Nephron (organoid): ENCODE measurements at regions not wholly inside any gene's neighbourhood (a gene's known extent, or its start where the extent isn't known, plus 50 kb on each side); places are given as distances from the start of the nearest gene placed in this dataset.

Source experiments
- H3K27ac Mint-ChIP-seq, 3 experiments: 2 replicates each; pipeline ENCODE4 v1.8.0; 2020; ENCODE audit warnings: mixed read lengths in 3 of 3, mild to moderate bottlenecking in 2 of 3, moderate library complexity in 1 of 3
- H3K27me3 Mint-ChIP-seq: 2 replicates; pipeline ENCODE4 v1.8.0; 2021; ENCODE audit warnings: low read depth, mild to moderate bottlenecking, moderate library complexity, mixed read lengths
- H3K36me3 Mint-ChIP-seq: 2 replicates; pipeline ENCODE4 v1.8.0; 2020; ENCODE audit warnings: low read depth, mixed read lengths
- H3K4me1 Mint-ChIP-seq: 2 replicates; pipeline ENCODE4 v1.8.0; 2020; ENCODE audit warnings: mixed read lengths
- H3K4me3 Mint-ChIP-seq, 3 experiments: 2 replicates each; pipeline ENCODE4 v1.8.0; 2020; ENCODE audit warnings: mild to moderate bottlenecking in 3 of 3, mixed read lengths in 3 of 3, moderate library complexity in 2 of 3
- H3K9me3 Mint-ChIP-seq: 2 replicates; pipeline ENCODE4 v1.8.0; 2020; ENCODE audit warnings: mixed read lengths
- TF ChIP-seq, protein P1 (sequence below), 3 experiments: fragments of 200-600 bp; sonication (generic); IDR thresholded peaks; one replicate each; pipeline ENCODE4 v1.5.0; 2021; ENCODE audit warnings: antibody characterized with exemption in 3 of 3; ENCODE audit not compliant: unreplicated experiment in 3 of 3

DNA sequence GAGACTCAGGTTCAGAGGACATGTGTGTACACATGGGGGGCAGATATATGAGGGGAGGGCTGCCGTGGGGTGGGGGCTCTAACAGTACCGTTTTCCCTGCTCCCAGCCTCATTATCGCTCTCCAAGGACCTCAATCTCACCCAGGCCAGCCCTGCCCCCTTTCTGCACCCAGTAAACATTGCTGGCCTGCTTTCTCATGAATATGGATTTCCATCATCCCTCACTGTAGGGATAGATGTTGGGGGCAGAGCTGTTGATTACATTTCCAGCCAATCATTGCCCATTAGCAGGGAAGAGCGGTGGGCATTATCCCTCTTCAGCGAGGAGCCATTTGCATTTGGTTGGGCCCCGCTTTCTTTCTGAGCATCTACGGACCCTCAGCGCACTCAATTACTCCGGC lies 273.8 kb downstream of the RPS6KC1 start:
- no peaks in the 10 kb centered on the region for H3K9me3 Mint-ChIP-seq
- H3K36me3 Mint-ChIP-seq: no peaks in the 10 kb centered on the region
- TF ChIP-seq, protein P1, sequence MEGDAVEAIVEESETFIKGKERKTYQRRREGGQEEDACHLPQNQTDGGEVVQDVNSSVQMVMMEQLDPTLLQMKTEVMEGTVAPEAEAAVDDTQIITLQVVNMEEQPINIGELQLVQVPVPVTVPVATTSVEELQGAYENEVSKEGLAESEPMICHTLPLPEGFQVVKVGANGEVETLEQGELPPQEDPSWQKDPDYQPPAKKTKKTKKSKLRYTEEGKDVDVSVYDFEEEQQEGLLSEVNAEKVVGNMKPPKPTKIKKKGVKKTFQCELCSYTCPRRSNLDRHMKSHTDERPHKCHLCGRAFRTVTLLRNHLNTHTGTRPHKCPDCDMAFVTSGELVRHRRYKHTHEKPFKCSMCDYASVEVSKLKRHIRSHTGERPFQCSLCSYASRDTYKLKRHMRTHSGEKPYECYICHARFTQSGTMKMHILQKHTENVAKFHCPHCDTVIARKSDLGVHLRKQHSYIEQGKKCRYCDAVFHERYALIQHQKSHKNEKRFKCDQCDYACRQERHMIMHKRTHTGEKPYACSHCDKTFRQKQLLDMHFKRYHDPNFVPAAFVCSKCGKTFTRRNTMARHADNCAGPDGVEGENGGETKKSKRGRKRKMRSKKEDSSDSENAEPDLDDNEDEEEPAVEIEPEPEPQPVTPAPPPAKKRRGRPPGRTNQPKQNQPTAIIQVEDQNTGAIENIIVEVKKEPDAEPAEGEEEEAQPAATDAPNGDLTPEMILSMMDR (IDR thresholded peaks at IDR 0.05; ENCODE audit: unreplicated experiment in 3 of 3): no peak
- peaks cover 4% of the 10 kb centered on the region for H3K27me3 Mint-ChIP-seq
- H3K27ac Mint-ChIP-seq: no peak overlapping the region
- H3K4me1 Mint-ChIP-seq: no peaks in the 10 kb centered on the region
- H3K4me3 Mint-ChIP-seq: no peak overlapping the region

DNA sequence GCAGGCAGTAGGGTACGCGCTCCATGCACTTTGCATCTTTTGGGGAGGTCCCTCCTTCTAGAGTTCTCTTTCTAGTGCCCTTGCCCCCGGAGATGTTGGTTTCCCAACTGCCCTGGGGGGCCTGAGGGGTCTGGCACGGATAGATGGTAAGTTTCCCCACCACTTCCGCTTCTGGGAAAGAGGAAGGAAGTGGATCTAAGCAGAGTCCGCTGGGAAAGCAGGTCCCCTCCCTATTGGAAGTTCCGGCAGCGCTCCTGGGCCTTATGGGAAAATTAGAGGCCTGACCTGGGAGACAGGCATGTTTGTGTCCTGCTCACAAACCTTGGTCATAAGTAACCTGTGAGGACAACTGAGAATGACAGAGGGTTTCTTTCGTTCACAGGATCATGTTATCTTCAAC lies 274.4 kb downstream of the RPS6KC1 start:
- TF ChIP-seq, protein P1 (IDR thresholded peaks at IDR 0.05; ENCODE audit: unreplicated experiment in 3 of 3): no peak
- Mint-ChIP-seq H3K4me3 (no peak overlapping the region), H3K27me3 (peaks cover 4% of the 10 kb centered on the region), H3K36me3 (no peaks in the 10 kb centered on the region), H3K4me1 (no peaks in the 10 kb centered on the region), H3K9me3 (no peaks in the 10 kb centered on the region), H3K27ac (no peak overlapping the region)

DNA sequence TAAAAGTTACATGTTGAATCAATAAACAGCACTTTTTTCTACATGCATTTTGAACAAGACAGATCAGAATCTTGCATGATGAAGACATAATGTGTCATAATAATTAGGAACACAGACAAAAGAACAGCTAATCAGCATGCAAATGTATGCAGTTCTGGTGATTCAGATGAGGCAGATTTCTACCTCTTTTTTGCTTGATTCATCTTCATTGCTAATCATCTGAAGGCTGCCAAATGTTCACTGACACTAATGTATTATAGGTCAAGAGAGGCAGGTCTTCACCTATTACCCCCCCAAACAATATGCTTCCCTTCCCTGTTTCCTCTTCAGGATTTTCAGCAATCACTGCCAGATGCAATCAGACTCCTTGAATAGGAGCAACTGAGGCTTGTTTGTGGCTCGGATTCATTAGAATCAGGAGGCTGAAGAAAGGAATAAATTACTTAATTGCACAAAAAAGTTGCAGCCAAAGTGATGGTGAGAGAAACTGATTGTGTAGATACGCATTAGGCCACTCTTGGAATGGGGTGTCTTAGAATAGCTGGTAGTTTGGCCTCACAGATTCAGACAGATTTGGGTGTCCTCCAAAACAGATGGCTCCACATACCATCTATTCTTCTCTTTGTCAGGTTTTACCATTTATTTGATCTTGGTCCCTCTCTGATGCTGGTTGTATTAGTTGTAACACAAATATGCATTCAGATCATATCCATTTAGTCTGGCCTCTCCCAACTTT lies 275.4 kb downstream of the RPS6KC1 start:
- H3K36me3 Mint-ChIP-seq: no peaks in the 10 kb centered on the region
- H3K27ac Mint-ChIP-seq: no peak overlapping the region

DNA sequence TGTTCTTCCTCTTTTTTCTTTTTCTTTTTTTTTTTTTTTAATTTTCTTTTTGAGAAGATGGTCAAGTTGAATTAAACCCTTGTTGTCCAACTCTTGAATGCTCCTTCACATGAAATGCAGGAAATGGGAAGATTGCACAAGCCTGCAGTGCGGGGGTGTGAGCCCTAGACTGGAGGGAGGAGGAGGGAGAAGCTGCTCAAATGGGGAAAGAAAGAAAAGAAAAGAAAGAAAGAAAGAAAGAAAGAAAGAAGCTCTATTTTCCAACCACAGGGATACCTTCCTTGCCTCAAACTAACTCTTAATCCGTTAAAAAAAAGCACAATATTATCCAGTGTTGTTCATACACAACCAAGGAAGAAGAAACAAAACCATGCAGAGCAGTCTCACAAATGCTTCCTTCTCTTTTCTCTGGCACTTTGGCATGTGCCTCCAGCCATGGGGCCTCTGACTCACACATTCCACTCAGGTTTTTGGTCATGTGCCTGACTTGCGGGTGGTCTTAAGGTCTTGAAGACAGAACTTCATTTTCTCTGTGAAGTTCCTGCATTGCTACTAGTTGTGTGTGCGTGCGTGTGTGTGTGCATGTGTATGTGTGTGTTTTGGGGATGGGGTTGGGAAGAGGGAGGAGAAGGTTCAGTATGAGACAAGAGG lies 276.1 kb downstream of the RPS6KC1 start:
- no peaks in the 10 kb centered on the region for H3K9me3 Mint-ChIP-seq
- H3K27me3 Mint-ChIP-seq: peaks cover 4% of the 10 kb centered on the region
- H3K4me1 Mint-ChIP-seq: no peaks in the 10 kb centered on the region
- H3K27ac Mint-ChIP-seq: no peak overlapping the region
- H3K36me3 Mint-ChIP-seq: no peaks in the 10 kb centered on the region
- TF ChIP-seq, protein P1 (IDR thresholded peaks at IDR 0.05; ENCODE audit: unreplicated experiment in 3 of 3): no peak
- H3K4me3 Mint-ChIP-seq: no peak overlapping the region

More for the DNA sequence above, 275.4 kb downstream of the RPS6KC1 start:
- no peak overlapping the region for H3K4me3 Mint-ChIP-seq
- H3K4me1 Mint-ChIP-seq: no peaks in the 10 kb centered on the region
- H3K9me3 Mint-ChIP-seq: no peaks in the 10 kb centered on the region
- peaks cover 4% of the 10 kb centered on the region for H3K27me3 Mint-ChIP-seq
- TF ChIP-seq, protein P1 (IDR thresholded peaks at IDR 0.05; ENCODE audit: unreplicated experiment in 3 of 3): no peak

DNA sequence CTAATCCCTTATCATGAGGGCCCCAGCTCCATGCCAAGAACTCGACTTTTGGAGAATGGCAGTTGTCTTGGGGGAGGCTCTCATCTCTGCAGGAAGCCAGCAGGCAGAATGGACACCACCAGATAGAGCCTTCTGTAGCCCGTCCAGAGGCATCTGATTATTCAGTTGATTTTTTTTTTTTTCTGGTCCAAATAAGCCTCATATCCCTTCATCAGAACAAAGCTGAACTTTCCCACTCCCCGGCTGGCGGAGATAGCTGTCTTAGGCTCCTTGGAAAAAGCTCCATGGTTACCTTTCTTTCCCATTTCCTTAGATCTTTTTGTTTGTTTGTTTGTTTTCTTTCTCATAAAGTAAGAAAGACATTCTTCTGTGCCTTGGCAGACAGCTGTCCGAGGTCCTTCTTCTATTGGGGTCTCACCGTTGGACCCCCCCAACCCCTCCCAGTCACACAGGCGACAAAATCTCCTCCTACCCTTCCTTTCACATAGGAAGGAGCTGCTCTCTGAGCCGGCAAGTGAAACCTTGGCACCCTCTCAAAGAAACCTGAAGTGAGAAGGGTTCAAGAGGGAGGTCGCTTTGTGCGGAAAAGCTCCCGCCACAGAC lies 278.5 kb downstream of the RPS6KC1 start:
- no peak overlapping the region for H3K4me3 Mint-ChIP-seq
- H3K27me3 Mint-ChIP-seq: peaks cover 4% of the 10 kb centered on the region

More for the DNA sequence above, 278.5 kb downstream of the RPS6KC1 start:
- Mint-ChIP-seq H3K27ac (no peak overlapping the region), H3K9me3 (no peaks in the 10 kb centered on the region), H3K4me1 (no peaks in the 10 kb centered on the region), H3K36me3 (no peaks in the 10 kb centered on the region)
- TF ChIP-seq, protein P1 (IDR thresholded peaks at IDR 0.05; ENCODE audit: unreplicated experiment in 3 of 3): no peak
